Stimulated activated CD4-positive, alpha-beta T cell treated with anti-CD3 and anti-CD28 coated beads, Interleukin-4, amount 100 ng/mL, for 24 hours (primary cell): ENCODE measurements at regions not wholly inside any gene's neighbourhood (a gene's known extent, or its start where the extent isn't known, plus 50 kb on each side); places are given as distances from the start of the nearest gene placed in this dataset.
"Not testable (repeated sequence)": the region's sequence is repeated elsewhere in the genome, so short reads cannot be mapped to it uniquely, and the experiment has no call there.

Experiments
- DNase-seq: peaks from one replicate; pipeline ENCODE4 v3.0.0-alpha.2; 2020

- no peak for DNase-seq
Measured at GRCh38 chr1:61579802-61580201, 145.1 kb downstream of the TM2D1 start.

GRCh38 chr1:61572046-61572445, 152.9 kb downstream of the TM2D1 start:
- no peak for DNase-seq

GRCh38 chr1:61570191-61570590, 154.8 kb downstream of the TM2D1 start:
- DNase-seq, result no peak

GRCh38 chr1:61569303-61569621, 155.7 kb downstream of the TM2D1 start:
- DNase-seq, result no peak

GRCh38 chr1:61568460-61569302, 156.3 kb downstream of the TM2D1 start:
- no peak for DNase-seq

GRCh38 chr1:61566177-61566576, 158.8 kb downstream of the TM2D1 start:
- no peak for DNase-seq

- DNase-seq, result no peak
Measured at GRCh38 chr1:61563611-61564010, 161.3 kb downstream of the TM2D1 start.

- no peak for DNase-seq
Measured at GRCh38 chr1:61561666-61562065, 163.3 kb downstream of the TM2D1 start.

- DNase-seq, result no peak
Measured at GRCh38 chr1:61560385-61560784, 164.6 kb downstream of the TM2D1 start.

GRCh38 chr1:61556631-61557030, 168.3 kb downstream of the TM2D1 start:
- no peak for DNase-seq

GRCh38 chr1:61552630-61553305, 172.2 kb downstream of the TM2D1 start:
- DNase-seq, result no peak

- DNase-seq, result not testable (repeated sequence)
Measured at GRCh38 chr1:61547302-61547701, 177.6 kb downstream of the TM2D1 start.

GRCh38 chr1:61544870-61545269, 180.1 kb downstream of the TM2D1 start:
- DNase-seq, result not testable (repeated sequence)

GRCh38 chr1:61543498-61543897, 181.4 kb downstream of the TM2D1 start:
- not testable (repeated sequence) for DNase-seq

GRCh38 chr1:61539720-61540462, 185.1 kb downstream of the TM2D1 start:
- DNase-seq, result no peak

- no peak for DNase-seq
Measured at GRCh38 chr1:61538228-61538627, 186.7 kb downstream of the TM2D1 start.

- no peak for DNase-seq
Measured at GRCh38 chr1:61536174-61537108, 188.5 kb downstream of the TM2D1 start.

GRCh38 chr1:61534847-61535246, 190.1 kb downstream of the TM2D1 start:
- DNase-seq, result no peak

GRCh38 chr1:61533546-61533945, 191.4 kb downstream of the TM2D1 start:
- no peak for DNase-seq

GRCh38 chr1:61531716-61532115, 193.2 kb downstream of the TM2D1 start:
- DNase-seq, result no peak

- DNase-seq, result no peak
Measured at GRCh38 chr1:61523893-61524605, 200.9 kb downstream of the TM2D1 start.

GRCh38 chr1:61523229-61523628, 201.7 kb downstream of the TM2D1 start:
- no peak for DNase-seq
